Activated CD8-positive, alpha-beta T cell treated with anti-CD3 and anti-CD28 coated beads for 36 hours (primary cell): ENCODE measurements at regions not wholly inside any gene's neighbourhood (a gene's known extent, or its start where the extent isn't known, plus 50 kb on each side); places are given as distances from the start of the nearest gene placed in this dataset.

ENCODE experiments used
- ATAC-seq: fragments of 200-7000 bp; cut with Tn5 transposase; one replicate; pipeline ENCODE4 v1.10.0; 2021; ENCODE audit warnings: mild to moderate bottlenecking, moderate library complexity
- CTCF ChIA-PET: fragments of 350-600 bp; sonication (Branson Sonifier 250); formaldehyde crosslinking; loops from one replicate; lab custom pipeline; 2021; ENCODE audit warnings: antibody characterized with exemption; lab: Charles Lee
- POLR2A ChIA-PET: fragments of 350-600 bp; sonication (Branson Sonifier 250); formaldehyde crosslinking; loops from one replicate; lab custom pipeline; 2021; ENCODE audit warnings: antibody characterized with exemption; lab: Charles Lee
- DNase-seq: peaks from one replicate; pipeline ENCODE4 v3.0.0-alpha.2; 2020
- H3K27ac Mint-ChIP-seq: one replicate; pipeline ENCODE4 v1.8.0; 2021; ENCODE audit warnings: mild to moderate bottlenecking, mixed read lengths
- H3K27me3 Mint-ChIP-seq: one replicate; pipeline ENCODE4 v1.8.0; 2021; ENCODE audit warnings: mixed read lengths
- H3K36me3 Mint-ChIP-seq: one replicate; pipeline ENCODE4 v1.8.0; 2021; ENCODE audit warnings: low read depth, mixed read lengths
- H3K4me1 Mint-ChIP-seq: one replicate; pipeline ENCODE4 v1.8.0; 2021; ENCODE audit warnings: low read depth, mixed read lengths
- H3K4me3 Mint-ChIP-seq: one replicate; pipeline ENCODE4 v1.8.0; 2021; ENCODE audit warnings: mild to moderate bottlenecking, moderate library complexity, mixed read lengths
- H3K9me3 Mint-ChIP-seq: one replicate; pipeline ENCODE4 v1.8.0; 2021; ENCODE audit warnings: mixed read lengths
- intact Hi-C: fragments of 100-400 bp; cut with micrococcal nuclease; formaldehyde crosslinking; loops from one replicate; pipeline ENCODE4 v1.10.0; 2022
- TF ChIP-seq, protein P1 (sequence below): fragments of 200-600 bp; IDR thresholded peaks from one replicate; pipeline ENCODE4 v1.8.0; 2022; ENCODE audit warnings: antibody characterized with exemption, mild to moderate bottlenecking

DNA sequence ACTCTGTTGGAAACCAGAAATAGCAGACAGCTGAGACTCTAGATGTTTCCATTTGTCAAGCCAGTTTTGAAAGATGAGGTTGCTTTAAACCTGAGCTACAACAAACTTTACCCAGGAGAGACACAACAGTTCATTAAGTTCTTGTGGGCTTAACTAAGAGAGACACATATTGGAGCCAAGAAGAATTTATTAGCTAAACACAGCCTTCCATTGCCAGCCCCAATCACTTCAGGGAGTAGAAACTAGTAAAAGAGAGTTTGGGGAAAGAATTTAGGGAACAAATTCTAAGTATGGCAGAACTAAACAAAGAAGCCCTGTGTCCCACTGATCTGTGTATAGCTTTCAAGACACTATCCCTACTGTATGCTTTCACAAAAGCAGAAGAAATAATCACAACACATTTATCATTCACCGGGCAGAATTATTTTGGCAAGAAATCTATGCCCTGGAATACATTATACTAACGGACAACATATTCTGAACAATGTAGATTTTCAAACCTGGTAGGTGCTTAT lies 87.3 kb upstream of the KAZN start:
- Mint-ChIP-seq H3K9me3 (no peaks in the 10 kb centered on the region), H3K27me3 (peaks cover 13% of the 10 kb centered on the region), H3K4me3 (no peak overlapping the region), H3K4me1 (no peaks in the 10 kb centered on the region), H3K27ac (no peak overlapping the region), H3K36me3 (no peaks in the 10 kb centered on the region)
- DNase-seq (no peak), ATAC-seq (no peak)
- CTCF ChIA-PET = no interaction called here
- POLR2A ChIA-PET = no interaction called here
- TF ChIP-seq, protein P1, sequence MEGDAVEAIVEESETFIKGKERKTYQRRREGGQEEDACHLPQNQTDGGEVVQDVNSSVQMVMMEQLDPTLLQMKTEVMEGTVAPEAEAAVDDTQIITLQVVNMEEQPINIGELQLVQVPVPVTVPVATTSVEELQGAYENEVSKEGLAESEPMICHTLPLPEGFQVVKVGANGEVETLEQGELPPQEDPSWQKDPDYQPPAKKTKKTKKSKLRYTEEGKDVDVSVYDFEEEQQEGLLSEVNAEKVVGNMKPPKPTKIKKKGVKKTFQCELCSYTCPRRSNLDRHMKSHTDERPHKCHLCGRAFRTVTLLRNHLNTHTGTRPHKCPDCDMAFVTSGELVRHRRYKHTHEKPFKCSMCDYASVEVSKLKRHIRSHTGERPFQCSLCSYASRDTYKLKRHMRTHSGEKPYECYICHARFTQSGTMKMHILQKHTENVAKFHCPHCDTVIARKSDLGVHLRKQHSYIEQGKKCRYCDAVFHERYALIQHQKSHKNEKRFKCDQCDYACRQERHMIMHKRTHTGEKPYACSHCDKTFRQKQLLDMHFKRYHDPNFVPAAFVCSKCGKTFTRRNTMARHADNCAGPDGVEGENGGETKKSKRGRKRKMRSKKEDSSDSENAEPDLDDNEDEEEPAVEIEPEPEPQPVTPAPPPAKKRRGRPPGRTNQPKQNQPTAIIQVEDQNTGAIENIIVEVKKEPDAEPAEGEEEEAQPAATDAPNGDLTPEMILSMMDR = no peak
- intact Hi-C loops = no loop called here

DNA sequence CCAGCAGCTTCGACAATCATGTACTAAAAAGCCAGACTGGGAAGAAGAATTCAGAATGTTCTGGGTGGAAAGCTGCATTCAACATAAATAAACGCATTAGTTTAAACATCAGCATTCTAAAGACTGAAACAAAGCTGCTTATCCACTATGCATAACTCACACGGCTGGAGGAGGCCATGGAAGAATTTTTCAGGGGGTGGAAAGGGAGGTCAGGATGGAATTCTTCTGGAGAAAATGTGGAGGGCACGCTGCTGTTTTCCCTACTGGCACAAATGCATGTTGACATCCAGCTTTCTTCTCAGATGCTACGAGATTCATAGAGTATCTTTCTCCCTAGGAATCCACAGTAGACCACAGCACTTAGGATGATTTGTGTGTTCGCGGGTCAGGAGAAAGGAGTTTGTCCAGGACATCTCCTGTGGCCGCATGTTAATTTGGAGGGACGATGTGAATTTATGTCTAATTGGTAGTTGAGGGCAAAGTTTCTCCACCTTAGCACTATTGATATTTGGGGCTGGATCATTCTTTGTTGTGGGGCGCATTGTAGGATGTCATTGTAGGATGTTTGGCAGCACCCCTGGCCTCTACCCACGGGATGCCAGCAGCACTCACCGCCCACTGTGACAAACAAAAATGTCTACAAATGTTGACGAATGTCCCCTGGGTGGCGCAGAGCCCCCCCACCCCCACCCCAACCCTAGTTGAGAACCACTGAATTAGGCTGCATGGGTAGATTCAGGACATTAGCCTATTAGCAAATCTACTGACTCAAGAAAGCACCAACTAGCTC lies 86.5 kb upstream of the KAZN start:
- H3K4me3 Mint-ChIP-seq = no peak overlapping the region
- ATAC-seq (no peak), DNase-seq (no peak)
- intact Hi-C loops = no loop called here
- ChIA-PET CTCF (no interaction called here), POLR2A (no interaction called here)
- TF ChIP-seq, protein P1 = no peak
- H3K9me3 Mint-ChIP-seq = no peaks in the 10 kb centered on the region
- H3K36me3 Mint-ChIP-seq = no peaks in the 10 kb centered on the region
- no peaks in the 10 kb centered on the region for H3K4me1 Mint-ChIP-seq
- H3K27ac Mint-ChIP-seq = no peak overlapping the region
- H3K27me3 Mint-ChIP-seq = peaks cover 14% of the 10 kb centered on the region

DNA sequence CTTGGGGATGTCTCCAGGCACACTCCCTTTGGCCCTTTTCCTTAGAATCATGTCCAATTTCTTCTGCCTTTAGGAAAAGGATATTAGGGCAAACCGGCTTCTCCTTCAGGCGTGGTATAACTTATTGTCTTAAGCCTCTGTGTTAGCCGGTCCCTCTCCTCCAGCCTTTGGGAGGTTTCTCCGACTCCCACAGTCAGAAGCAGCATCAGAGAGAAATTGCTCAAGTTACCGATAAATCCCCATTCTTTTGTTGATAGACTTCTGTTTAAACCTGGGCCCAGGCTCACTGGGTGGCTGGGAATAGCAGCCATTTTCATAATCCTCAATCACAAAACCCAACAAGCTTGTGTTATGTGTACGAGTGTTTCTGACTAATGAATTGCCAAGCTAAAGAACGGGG lies 85.4 kb upstream of the KAZN start:
- Mint-ChIP-seq H3K9me3 (no peaks in the 10 kb centered on the region), H3K4me3 (no peak overlapping the region), H3K36me3 (no peaks in the 10 kb centered on the region), H3K27me3 (peaks cover 14% of the 10 kb centered on the region), H3K4me1 (no peaks in the 10 kb centered on the region), H3K27ac (no peak overlapping the region)
- intact Hi-C loops = no loop called here
- no peak for ATAC-seq
- TF ChIP-seq, protein P1 = no peak
- no peak for DNase-seq
- POLR2A ChIA-PET = no interaction called here
- CTCF ChIA-PET = no interaction called here

DNA sequence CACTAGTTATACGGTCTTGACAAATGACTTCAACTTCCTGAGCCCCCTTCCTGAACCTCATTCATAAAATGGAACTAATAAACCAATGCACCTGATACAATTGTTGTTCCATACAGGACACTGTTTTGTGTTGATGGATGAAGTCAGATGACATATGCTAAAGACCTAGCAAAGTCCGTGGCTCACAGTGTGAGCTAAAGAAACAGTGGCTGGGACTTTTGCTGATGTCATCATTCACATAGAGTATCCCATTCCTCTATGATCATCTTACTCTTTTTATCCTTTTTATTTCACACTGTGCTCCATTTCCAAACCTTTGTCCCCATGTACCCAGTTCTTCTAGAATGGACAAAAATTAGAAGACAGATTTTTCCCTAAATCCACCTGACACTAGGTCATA lies 83.7 kb upstream of the KAZN start:
- Mint-ChIP-seq H3K27ac (no peak overlapping the region), H3K4me1 (no peaks in the 10 kb centered on the region)

More for the DNA sequence above, 83.7 kb upstream of the KAZN start:
- intact Hi-C loops = no loop called here
- H3K4me3 Mint-ChIP-seq = no peak overlapping the region
- TF ChIP-seq, protein P1 = no peak
- H3K9me3 Mint-ChIP-seq = no peaks in the 10 kb centered on the region
- POLR2A ChIA-PET = interaction anchor here (0.6 kb wide), 1 partner anchor 666 kb away, joined by 3 read pairs; no protein-coding TSS in a partner anchor
- peaks cover 11% of the 10 kb centered on the region for H3K27me3 Mint-ChIP-seq
- H3K36me3 Mint-ChIP-seq = no peaks in the 10 kb centered on the region
- no peak for DNase-seq
- CTCF ChIA-PET = no interaction called here
- ATAC-seq = no peak
